HG03060 (cell line): ENCODE measurements at regions not wholly inside any gene's neighbourhood (a gene's known extent, or its start where the extent isn't known, plus 50 kb on each side); places are given as distances from the start of the nearest gene placed in this dataset.
"Not testable (repeated sequence)": the region's sequence is repeated elsewhere in the genome, so short reads cannot be mapped to it uniquely, and the experiment has no call there.

Experiments used
- ATAC-seq: cut with Tn5 transposase; IDR thresholded peaks from one replicate; pipeline ENCODE4 v1.9.1; 2021; ENCODE audit warnings: low read depth, moderate number of reproducible peaks; ENCODE audit not compliant: unreplicated experiment

- ATAC-seq = no peak
Measured at GRCh38 chr2:144030791-144031190, 489.1 kb downstream of the ZEB2 start.

DNA sequence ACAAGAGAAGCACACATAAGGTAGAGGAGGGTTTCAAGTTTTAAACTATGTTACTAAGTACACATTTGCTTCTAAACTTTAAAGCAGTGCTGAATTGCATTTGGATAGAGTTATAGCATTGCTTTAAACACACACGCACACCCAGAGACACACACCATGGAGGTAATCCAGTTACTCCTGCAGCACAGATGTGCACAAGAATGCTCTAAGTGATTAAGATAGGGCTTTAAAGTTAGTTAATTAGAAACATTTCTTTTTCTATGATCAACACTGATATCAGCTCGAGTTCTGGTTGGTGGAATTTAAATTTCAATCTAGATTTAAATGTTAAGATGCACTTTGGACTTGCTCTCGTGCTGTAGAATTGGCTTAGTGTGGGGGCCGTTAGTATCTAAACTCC lies 492.3 kb downstream of the ZEB2 start:
- ATAC-seq = no peak

GRCh38 chr2:144026753-144027152 lies 493.2 kb downstream of the ZEB2 start:
- ATAC-seq = no peak

DNA sequence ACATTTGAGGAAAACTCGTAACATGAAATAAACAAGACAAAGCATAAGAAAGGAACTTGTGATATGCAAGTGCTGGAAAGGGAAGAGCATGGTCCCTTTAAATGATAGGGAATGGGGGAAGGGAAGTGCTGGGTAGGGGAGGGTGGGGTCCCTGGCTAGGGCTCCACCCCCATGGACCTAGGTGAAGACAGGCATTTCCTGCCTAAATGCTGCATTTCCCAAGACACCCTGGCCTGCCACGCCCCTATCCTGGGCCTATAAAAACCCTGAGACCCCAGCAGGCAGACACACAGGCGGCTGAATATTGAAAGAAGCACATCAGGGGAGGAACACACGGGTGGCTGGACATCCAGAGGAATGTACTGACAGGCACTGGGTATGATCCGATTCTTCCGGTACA lies 499.9 kb downstream of the ZEB2 start:
- ATAC-seq = no peak

- ATAC-seq = no peak
Measured at GRCh38 chr2:144015655-144016245, 504.2 kb downstream of the ZEB2 start.

DNA sequence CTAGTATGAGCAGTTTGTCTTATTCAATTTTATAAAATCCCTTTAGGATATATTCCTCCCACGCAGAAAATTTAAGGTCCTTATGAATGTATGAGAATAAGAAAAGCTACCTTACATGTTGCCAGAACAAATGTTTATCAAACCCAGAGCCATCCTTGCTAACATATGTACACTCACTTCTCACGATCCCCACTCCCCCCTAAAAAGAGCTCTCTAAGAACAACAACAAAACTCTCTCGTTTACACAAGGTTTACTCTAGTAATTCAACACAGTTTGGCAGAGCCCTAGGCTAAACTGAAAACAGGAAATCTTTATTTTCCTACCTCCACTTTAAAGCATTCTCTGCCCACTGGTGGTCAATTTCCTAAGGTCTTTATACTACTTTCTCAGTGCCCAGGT lies 504.9 kb downstream of the ZEB2 start:
- ATAC-seq = no peak

- ATAC-seq = no peak
Measured at GRCh38 chr2:144014103-144014502, 505.8 kb downstream of the ZEB2 start.

- ATAC-seq = no peak
Measured at GRCh38 chr2:144012304-144012703, 507.6 kb downstream of the ZEB2 start.

- no peak for ATAC-seq
Measured at GRCh38 chr2:144011553-144011952, 508.4 kb downstream of the ZEB2 start.

DNA sequence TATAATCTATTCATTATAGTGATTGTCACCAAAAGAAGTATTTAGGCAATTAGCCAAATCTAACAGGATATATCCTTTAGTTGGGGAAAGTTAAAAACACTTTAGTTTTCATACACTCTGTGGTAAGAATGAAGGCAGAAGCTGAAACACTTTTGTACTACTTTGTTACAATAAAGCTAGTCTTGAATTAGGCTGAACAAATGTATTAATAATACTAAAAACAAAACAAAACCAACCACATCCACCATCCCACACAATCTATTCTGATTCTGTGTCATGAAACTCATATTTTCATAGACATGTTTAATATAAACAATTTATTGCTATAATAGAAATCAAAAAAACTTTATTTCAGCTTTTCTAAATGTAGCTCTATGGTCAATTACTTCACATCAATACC lies 508.8 kb downstream of the ZEB2 start:
- no peak for ATAC-seq

GRCh38 chr2:144010096-144010836 lies 509.7 kb downstream of the ZEB2 start:
- no peak for ATAC-seq

DNA sequence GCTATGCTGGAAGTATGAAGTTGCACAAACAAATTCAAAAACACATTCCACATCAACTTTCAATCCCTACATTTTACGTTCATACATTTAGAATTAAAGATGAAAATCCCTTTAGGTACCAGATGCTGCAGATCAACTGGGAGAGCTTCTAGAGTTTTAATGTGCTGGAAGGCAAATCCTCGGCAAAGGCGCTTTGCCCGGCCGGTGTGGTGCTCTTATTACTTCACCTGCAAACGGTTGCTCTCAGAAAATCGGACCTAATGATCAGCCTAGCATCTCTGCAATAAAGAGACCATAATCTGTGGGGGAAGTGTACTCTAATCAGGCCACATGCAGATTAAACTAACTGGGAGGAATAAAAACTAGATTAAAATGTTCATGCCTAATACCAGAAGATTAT lies 513.8 kb downstream of the ZEB2 start:
- no peak for ATAC-seq

DNA sequence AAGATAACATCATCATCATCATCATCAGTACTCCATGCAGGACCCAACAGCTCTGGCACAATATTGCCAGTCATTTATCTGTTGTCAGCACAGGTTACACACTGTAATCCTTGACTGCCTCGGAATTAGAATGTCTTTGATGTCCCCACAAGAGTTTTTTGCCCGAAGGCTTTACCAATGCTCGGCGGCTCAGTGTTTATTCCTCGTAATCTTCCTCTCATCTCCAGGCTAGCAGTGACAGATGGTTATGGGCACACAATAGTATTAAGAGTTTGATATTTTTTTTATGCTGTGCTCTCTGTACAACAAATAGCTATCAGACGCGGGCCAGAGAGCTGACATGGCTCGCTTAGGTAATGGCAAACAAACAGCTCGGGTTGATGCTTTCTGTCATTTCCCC lies 515.2 kb downstream of the ZEB2 start:
- no peak for ATAC-seq

GRCh38 chr2:144003460-144004075 lies 516.4 kb downstream of the ZEB2 start:
- no peak for ATAC-seq

- no peak for ATAC-seq
Measured at GRCh38 chr2:143996974-143997373, 522.9 kb downstream of the ZEB2 start.

- no peak for ATAC-seq
Measured at GRCh38 chr2:143994961-143995360, 525.0 kb downstream of the ZEB2 start.

GRCh38 chr2:143991596-143991995 lies 528.3 kb downstream of the ZEB2 start:
- ATAC-seq = not testable (repeated sequence)

DNA sequence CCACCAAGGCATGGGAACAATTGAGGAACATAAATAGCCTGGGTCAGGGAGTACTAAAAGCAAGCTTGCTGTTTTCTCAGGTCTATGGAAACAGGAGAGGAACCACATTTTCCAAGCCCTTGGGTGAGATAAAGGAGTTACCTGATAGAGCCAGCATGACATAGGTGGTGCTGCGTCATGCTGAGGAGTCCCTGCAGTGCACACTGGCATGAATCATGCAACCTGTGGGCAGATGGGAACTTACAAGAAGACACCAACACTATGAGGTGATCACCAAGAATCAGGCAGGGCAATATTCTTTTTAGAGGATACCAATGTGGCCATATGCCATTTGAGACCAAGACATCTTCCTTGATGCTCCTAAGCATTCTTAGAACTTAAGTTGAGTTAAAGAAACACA lies 531.8 kb downstream of the ZEB2 start:
- ATAC-seq = no peak

GRCh38 chr2:143981428-143981827 lies 538.5 kb downstream of the ZEB2 start:
- no peak for ATAC-seq

- ATAC-seq = no peak
Measured at GRCh38 chr2:143977356-143977755, 542.6 kb downstream of the ZEB2 start.

GRCh38 chr2:143975216-143975615 lies 544.7 kb downstream of the ZEB2 start:
- ATAC-seq = no peak

GRCh38 chr2:143974262-143974661 lies 545.7 kb downstream of the ZEB2 start:
- ATAC-seq = no peak
